SIG-M5 (cell line): ENCODE measurements at regions not wholly inside any gene's neighbourhood (a gene's known extent, or its start where the extent isn't known, plus 50 kb on each side); places are given as distances from the start of the nearest gene placed in this dataset.
"Not testable (repeated sequence)": the region's sequence is repeated elsewhere in the genome, so short reads cannot be mapped to it uniquely, and the experiment has no call there.

ENCODE experiments used
- DNase-seq: peaks from one replicate; lab custom pipeline; 2025; lab: John Stamatoyannopoulos, UW

- not testable (repeated sequence) for DNase-seq
These were observed 56.8 kb downstream of the ATP6V0E2 start for GRCh38 chr7:149930374-149931068.

- DNase-seq: not testable (repeated sequence)
These were observed 60.0 kb downstream of the ATP6V0E2 start for GRCh38 chr7:149933776-149934175.

DNA sequence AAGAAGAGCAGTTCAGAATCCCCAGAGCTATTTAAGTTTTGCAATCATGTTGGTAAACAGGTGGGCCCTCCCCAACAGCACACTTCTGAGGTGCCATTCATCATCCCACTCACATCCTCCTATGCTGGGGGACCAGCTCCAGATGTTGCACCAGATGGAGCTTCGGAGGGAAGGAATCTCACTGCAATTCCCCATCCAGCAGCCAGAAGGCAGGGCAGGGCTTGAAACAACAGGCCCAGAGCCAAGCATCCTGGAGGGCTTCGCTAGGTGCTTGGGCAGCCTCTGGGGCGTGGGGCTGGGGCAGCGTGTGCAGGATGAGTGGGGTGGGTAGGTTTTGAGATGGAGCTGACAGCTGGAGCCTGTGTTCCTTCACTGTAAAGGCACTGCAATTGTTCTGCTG lies 73.6 kb downstream of the ATP6V0E2 start:
- not testable (repeated sequence) for DNase-seq

- not testable (repeated sequence) for DNase-seq
These were observed 74.7 kb downstream of the ATP6V0E2 start for GRCh38 chr7:149948444-149948843.

DNA sequence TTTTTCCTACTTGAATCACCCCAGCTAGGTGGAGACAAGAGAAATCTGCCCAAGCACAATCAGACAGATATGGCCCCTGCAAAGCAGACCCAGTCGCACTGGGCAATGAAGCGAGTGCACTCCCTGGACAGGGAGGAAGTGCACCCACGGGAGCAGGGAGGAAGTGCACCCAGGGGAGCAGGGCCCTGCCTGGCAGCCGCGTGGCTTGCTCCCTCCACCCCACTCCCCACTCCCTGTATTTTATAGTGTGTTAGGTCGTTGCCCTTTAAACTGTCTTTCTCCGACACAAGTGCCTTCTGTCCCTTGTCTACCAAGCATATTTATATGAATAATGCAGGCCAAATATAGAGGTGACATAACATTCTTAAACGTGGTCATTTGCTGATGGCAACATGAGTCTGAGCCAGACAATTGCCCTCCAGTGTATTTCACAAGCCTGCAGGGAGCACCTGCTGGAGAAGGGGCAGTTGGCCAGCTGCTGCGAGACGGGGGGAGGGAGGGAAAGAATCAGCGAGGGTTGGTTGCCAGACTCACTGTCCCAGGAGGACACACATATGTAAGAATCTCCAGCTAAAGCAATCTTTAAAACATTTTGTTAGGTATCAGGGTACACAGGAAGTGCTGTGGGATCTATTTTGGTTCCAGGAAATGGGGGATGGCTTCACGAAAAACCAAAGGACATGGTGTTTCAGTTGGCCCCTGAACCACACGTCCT lies 76.3 kb downstream of the ATP6V0E2 start:
- not testable (repeated sequence) for DNase-seq

GRCh38 chr7:149950578-149950924 lies 76.8 kb downstream of the ATP6V0E2 start:
- not testable (repeated sequence) for DNase-seq

- not testable (repeated sequence) for DNase-seq
These were observed 77.8 kb downstream of the ATP6V0E2 start for GRCh38 chr7:149951579-149951978.

DNA sequence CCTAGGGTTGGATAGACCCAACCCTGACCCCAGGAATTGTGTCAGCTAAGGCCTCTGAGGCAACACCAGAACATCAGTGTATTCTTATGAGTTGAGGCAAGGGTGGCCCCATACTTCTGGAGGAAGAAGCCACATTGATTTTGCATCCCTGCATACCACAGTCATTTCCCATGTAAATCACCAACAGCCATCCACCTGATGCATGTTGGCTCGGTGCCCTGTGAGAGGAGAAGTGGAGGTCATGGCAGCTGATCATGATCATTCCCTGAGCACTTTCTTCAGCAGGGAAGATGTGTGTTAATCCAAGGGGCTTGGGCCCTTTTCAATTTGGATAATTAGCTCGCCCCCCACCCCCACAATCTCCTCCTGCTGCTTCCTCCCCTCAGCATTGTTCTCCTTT lies 85.1 kb downstream of the ATP6V0E2 start:
- not testable (repeated sequence) for DNase-seq

GRCh38 chr7:149960863-149961262 lies 87.1 kb downstream of the ATP6V0E2 start:
- DNase-seq: not testable (repeated sequence)

DNA sequence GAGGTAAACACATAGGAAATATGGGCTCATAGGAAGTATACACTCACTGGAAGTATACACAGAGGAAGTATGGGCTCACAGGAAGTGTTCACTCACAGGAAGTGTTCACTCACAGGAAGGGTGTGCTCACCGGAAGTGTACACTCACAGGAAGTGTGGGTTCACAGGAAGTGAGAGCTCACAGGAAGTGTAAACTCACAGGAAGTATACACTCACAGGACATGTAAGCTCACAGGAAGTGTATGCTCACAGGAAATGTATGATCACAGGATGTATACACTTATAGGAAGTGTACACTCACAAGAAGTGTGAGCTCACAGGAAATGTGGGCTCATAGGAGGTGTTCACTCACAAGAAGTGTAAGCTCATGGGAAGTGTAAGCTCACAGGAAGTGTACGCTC lies 88.1 kb downstream of the ATP6V0E2 start:
- DNase-seq: not testable (repeated sequence)

DNA sequence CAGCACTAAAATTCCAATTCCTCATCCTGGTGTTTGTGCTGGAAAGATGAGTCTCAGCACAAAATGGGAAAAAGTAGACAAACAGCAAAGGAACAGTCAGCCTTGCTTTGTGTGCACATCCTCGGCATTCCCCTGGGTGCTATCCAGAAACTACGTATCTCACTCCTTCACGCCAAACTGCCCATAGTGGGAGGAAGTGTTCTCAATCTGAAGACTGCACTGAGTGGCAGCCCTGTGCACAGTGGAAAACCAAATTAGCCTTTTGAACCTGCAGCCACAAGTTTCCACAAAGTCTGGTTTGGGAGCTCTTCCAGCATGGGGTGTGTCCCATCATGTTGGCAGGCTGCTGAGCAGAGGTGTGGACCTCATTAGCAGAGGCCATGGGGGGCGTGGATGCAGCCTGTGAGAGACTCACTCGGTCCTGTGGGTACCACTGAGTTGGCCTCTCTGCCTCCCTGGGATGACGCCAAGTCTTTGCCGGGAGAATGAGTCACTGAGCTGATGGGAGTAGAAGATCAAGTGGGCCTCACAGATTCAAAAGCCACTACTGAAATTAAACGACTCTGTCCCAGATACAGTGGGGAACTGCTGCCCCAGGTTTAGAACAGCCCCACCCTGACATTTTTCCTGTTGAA lies 89.0 kb downstream of the ATP6V0E2 start:
- DNase-seq: not testable (repeated sequence)

DNA sequence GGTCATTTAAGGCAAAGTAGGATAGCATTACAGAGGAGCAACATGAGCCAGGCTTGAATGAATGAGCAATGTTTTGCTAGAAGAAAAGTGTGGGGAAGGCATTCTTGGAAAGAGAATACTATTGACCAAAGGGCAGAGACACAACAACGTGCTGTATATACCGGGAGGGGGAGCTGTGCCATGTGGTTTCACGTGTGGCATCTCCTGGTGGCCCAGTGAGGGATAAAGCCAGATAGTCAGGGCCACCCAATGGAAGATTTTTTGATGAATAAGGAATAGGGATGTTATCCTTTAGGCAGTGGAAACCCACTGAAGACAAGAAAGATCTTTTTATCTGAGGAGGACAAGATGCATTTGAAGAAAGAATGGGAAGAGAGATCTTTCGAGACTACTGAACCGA lies 90.2 kb downstream of the ATP6V0E2 start:
- DNase-seq: not testable (repeated sequence)

GRCh38 chr7:149966444-149966843 lies 92.7 kb downstream of the ATP6V0E2 start:
- not testable (repeated sequence) for DNase-seq

- DNase-seq: not testable (repeated sequence)
These were observed 99.2 kb downstream of the ATP6V0E2 start for GRCh38 chr7:149972977-149973376.

DNA sequence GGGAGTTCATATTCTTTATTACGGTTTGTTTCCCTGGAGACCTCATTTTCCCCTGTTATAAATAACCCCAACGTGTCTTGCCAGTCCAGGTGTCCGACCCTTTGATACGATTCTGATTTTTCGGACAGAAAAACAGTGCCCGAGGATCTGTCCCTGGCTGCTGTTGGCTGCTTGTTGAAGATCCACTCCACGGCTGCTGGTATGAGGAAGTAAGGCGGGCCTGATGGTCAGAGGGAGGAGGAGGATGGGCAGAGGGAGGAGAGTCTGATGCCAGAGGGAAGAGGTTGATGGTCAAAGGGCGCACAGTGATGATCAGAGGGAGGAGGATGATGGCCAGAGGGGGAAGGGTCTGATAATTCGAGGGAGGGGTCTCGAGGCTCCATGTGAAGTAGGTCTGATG lies 99.9 kb downstream of the ATP6V0E2 start:
- not testable (repeated sequence) for DNase-seq

DNA sequence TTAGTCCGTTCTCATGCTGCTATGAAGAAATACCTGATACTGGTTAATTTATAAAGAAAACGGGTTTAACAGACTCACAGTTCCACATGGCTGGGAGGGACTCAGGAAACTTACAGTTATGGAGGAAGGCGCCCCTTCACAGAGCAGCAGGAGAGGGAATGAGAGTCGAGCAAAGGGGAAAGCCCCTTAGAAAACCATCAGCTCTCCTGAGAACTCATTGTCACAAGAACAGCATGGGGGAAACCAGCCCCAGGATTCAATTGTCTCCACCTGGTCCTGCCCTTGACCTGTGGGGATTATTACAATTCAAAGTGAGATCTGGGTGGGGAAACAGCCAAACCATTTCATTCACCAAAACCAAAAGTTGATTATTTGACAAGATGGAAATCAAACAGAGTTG lies 101.8 kb downstream of the ATP6V0E2 start:
- not testable (repeated sequence) for DNase-seq

DNA sequence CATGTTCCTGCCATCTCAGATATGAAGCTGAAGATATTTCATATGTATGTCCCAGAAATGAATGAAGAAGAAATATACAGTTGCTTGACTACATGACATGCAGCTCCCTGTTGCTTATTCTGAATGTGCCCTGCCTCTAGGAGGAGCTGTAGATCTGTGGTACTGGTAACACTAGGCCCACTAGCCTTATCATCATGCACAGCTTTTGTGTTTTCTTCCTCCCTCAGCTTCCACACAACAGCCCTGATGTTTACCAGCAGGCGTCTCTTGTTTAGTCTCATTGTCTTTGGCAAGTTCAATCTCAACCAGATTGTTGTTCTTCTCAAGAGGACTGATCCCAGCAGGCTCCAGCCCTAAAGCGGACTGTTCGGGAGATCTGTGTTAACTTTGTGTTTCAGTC lies 104.8 kb downstream of the ATP6V0E2 start:
- DNase-seq: not testable (repeated sequence)

DNA sequence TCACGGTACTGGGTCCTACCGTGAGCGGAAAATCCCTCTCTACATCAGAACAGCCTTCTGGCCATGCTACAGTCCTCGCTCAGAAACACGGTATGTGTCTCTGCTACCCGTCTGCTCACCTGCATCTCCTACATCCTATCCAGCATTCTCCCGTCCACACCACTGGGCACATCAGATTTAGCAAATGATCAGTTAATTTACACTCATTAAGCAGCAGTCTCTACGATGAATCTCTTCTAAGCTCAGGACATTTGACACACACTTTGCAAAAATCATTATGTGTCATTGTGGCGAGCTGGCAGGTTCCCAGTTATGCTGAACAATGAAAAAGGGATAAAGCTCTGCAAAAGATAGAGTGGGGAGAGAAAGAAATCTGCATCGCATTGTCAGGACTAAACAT lies 105.2 kb downstream of the ATP6V0E2 start:
- DNase-seq: not testable (repeated sequence)

DNA sequence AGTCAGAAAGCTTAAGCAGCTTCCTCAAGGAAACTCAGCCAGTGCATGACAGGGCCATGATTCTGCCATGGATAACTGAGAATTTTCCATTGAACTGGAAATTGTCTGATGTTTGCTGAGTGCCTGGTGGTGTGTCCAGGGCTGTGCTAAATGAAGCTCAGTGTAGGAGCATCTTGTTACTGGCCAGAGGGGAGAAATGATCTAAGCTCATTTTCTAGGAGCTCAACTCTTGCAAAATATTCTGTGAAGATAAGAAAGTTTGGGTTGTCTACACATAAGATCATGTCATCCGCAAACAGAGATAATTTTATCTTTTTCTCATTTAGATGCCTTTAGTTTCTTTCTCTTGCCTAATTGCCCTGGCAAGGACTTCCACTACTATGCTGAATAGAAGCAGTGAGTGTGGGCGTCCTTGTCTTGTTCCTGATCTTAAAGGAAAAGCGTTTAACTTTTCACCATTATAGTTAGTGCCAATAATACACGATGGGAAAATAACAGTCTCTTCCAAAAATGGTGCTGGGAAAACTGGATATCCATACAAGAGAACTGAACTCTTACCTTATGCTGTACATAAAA lies 108.9 kb downstream of the ATP6V0E2 start:
- not testable (repeated sequence) for DNase-seq

- DNase-seq: not testable (repeated sequence)
These were observed 113.1 kb downstream of the ATP6V0E2 start for GRCh38 chr7:149986866-149987265.

GRCh38 chr7:149991652-149992302 lies 118.0 kb downstream of the ATP6V0E2 start:
- not testable (repeated sequence) for DNase-seq

DNA sequence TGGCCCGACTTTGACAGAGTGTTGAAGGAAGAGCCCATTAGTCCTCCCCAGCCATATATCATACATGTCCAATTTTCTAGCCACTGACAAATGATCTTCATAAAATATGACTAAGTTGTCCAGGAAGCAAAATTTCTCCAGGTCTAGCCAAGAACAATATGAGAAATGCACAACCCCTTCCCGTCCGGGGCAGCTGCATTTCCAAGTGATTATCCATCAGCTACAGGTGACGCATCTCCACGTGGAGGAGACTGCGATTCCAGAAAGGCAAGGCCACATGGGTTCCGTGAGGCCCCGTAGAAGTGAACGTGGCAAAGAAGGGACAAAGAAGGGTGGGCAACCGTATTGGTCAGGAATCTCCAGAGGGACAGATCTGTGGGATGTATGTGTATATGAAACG lies 118.6 kb downstream of the ATP6V0E2 start:
- DNase-seq: not testable (repeated sequence)
